GM12878 (cell line): ENCODE measurements at regions not wholly inside any gene's neighbourhood (a gene's known extent, or its start where the extent isn't known, plus 50 kb on each side); places are given as distances from the start of the nearest gene placed in this dataset.

Experiments
- ATAC-seq: fragments of 200-7000 bp; cut with Tn5 transposase; 3 replicates; pipeline ENCODE4 v1.9.1; 2020; ENCODE audit warnings: mild to moderate bottlenecking, moderate library complexity
- BruUV-seq: library from RNA; stranded (reverse); fragments of 400-500 nt; replicated peaks from 2 replicates; lab custom pipeline; 2021; lab: Mats Ljungman, UMichigan
- CTCF ChIA-PET: fragments of 300-600 bp; sonication (Branson Sonifier 250); formaldehyde crosslinking; extraction: SDS; loops from one replicate; lab custom pipeline; 2021; ENCODE audit warnings: inconsistent platforms; lab: Yijun Ruan, JAX
- POLR2A ChIA-PET: fragments of 350-600 bp; formaldehyde crosslinking; extraction: SDS; loops from one replicate; lab custom pipeline; 2021; ENCODE audit warnings: inconsistent platforms; lab: Charles Lee
- RAD21 ChIA-PET: fragments of 300-600 bp; sonication (Branson Sonifier 250); formaldehyde crosslinking; loops from one replicate; lab custom pipeline; 2023; ENCODE audit warnings: antibody characterized with exemption; ENCODE audit not compliant: unreplicated experiment; lab: Charles Lee
- SMC1A ChIA-PET: fragments of 300-600 bp; sonication (Branson Sonifier 250); formaldehyde crosslinking; loops from one replicate; lab custom pipeline; 2023; ENCODE audit not compliant: unreplicated experiment, uncharacterized antibody; lab: Charles Lee
- DNase-seq: peaks from one replicate; pipeline ENCODE4 v3.0.0-alpha.2; 2011; ENCODE audit warnings: low read depth, low spot score
- FAIRE-seq: peaks from 3 replicates; lab custom pipeline; 2011; peaks lifted over from hg19 to GRCh38; lab: Jason Lieb, UNC
- H2AFZ ChIP-seq: 2 replicates; pipeline ENCODE4 v1.6.0; 2011; ENCODE audit warnings: low read depth, low read length, control low read depth; ENCODE audit not compliant: control insufficient read depth
- H3K27ac ChIP-seq: 2 replicates; pipeline ENCODE4 v1.5.1; 2011; ENCODE audit warnings: control low read depth; ENCODE audit not compliant: control insufficient read depth, insufficient read depth
- H3K27me3 ChIP-seq, 2 experiments: replicated peaks in 1 of 2; 2 replicates each; pipeline versions ENCODE4 v1.6.0 to v1.6.1; 2011; ENCODE audit warnings: low read length in 1 of 2; ENCODE audit not compliant: control insufficient read depth in 2 of 2, insufficient read depth in 2 of 2
- H3K36me3 ChIP-seq, 2 experiments: 2 replicates each; pipeline ENCODE4 v1.5.1; 2011; ENCODE audit warnings: low read length in 1 of 2; ENCODE audit not compliant: control insufficient read depth in 2 of 2, insufficient read depth in 2 of 2
- H3K4me1 ChIP-seq: 2 replicates; pipeline ENCODE4 v1.6.1; 2011; ENCODE audit warnings: mild to moderate bottlenecking, low read length, moderate library complexity, mixed read lengths; ENCODE audit not compliant: control insufficient read depth, insufficient read depth
- H3K4me2 ChIP-seq: 2 replicates; pipeline ENCODE4 v1.6.0; 2011; ENCODE audit warnings: control low read depth; ENCODE audit not compliant: control insufficient read depth, insufficient read depth
- H3K4me3 ChIP-seq: fragments of 200-600 bp; sonication (generic); 2 replicates; pipeline ENCODE4 v1.5.1; 2016
- H3K79me2 ChIP-seq: 2 replicates; pipeline ENCODE4 v1.6.0; 2011; ENCODE audit warnings: low read length; ENCODE audit not compliant: control insufficient read depth, insufficient read depth
- H3K9ac ChIP-seq: 2 replicates; pipeline ENCODE4 v1.8.0; 2011; ENCODE audit warnings: low read length, control low read depth, mixed read lengths; ENCODE audit not compliant: control insufficient read depth, insufficient read depth
- H3K9me3 ChIP-seq: replicated peaks from 3 replicates; pipeline ENCODE4 v1.5.1; 2011; ENCODE audit warnings: mild to moderate bottlenecking, low read length; ENCODE audit not compliant: control insufficient read depth, insufficient read depth
- H4K20me1 ChIP-seq: 2 replicates; pipeline ENCODE4 v1.6.0; 2011; ENCODE audit not compliant: control insufficient read depth, insufficient read depth
- BCL11A ChIP-seq: IDR thresholded peaks from 2 replicates; pipeline ENCODE4 v1.6.1; 2011; ENCODE audit warnings: low read depth, low read length
- CHD1 ChIP-seq: IDR thresholded peaks from 2 replicates; pipeline ENCODE4 v1.6.1; 2012; ENCODE audit warnings: low read depth, low read length, improper control_type of control experiment
- CREM ChIP-seq: IDR thresholded peaks from 2 replicates; pipeline ENCODE4 v1.6.1; 2014; ENCODE audit warnings: antibody characterized with exemption, low read depth
- EZH2 ChIP-seq: IDR thresholded peaks from 2 replicates; pipeline ENCODE4 v1.6.1; 2012; ENCODE audit warnings: low read depth, mild to moderate bottlenecking, control low read depth, inconsistent platforms, low read length, borderline replicate concordance; ENCODE audit not compliant: control insufficient read depth
- FOXM1 ChIP-seq: IDR thresholded peaks from 2 replicates; pipeline ENCODE4 v1.6.1; 2012; ENCODE audit warnings: low read depth, mild to moderate bottlenecking, inconsistent platforms, low read length, moderate library complexity
- GABPA ChIP-seq: IDR thresholded peaks from 2 replicates; pipeline ENCODE4 v1.6.1; 2014; ENCODE audit warnings: antibody characterized with exemption, low read depth, mild to moderate bottlenecking, inconsistent platforms
- KAT2A ChIP-seq: conservative IDR thresholded peaks from 2 replicates; pipeline ENCODE4 v1.6.1; 2011; ENCODE audit warnings: low read depth, low read length; ENCODE audit not compliant: control insufficient read depth
- KLF5 ChIP-seq: fragments of 450-650 bp; IDR thresholded peaks from 2 replicates; pipeline ENCODE4 v1.6.1; 2014; ENCODE audit warnings: mild to moderate bottlenecking; ENCODE audit not compliant: partially characterized antibody
- MAX ChIP-seq: IDR thresholded peaks from 2 replicates; pipeline ENCODE4 v1.6.1; 2012; ENCODE audit warnings: low read depth, low read length, improper control_type of control experiment
- MXI1 ChIP-seq: fragments of 150-350 bp; IDR thresholded peaks from 2 replicates; pipeline ENCODE4 v1.6.1; 2011; ENCODE audit warnings: low read depth, mild to moderate bottlenecking, inconsistent platforms, low read length, improper control_type of control experiment
- NFYB ChIP-seq: IDR thresholded peaks from 2 replicates; pipeline ENCODE4 v1.6.1; 2011; ENCODE audit warnings: low read depth, mild to moderate bottlenecking, low read length, improper control_type of control experiment, moderate library complexity; ENCODE audit not compliant: insufficient read depth
- POU2F2 ChIP-seq: IDR thresholded peaks from 3 replicates; pipeline ENCODE4 v1.6.1; 2011; ENCODE audit warnings: low read depth, mild to moderate bottlenecking, low read length, borderline replicate concordance
- RB1 ChIP-seq: fragments of 450-650 bp; formaldehyde crosslinking; IDR thresholded peaks from 2 replicates; pipeline ENCODE4 v1.6.1; 2017; ENCODE audit warnings: mild to moderate bottlenecking, borderline replicate concordance
- RELB ChIP-seq: fragments of 450-650 bp; IDR thresholded peaks from 2 replicates; pipeline ENCODE4 v1.6.1; 2017; ENCODE audit warnings: low read depth, mild to moderate bottlenecking, moderate library complexity
- RUNX3 ChIP-seq: IDR thresholded peaks from 2 replicates; pipeline ENCODE4 v1.6.1; 2012; ENCODE audit warnings: low read length, inconsistent platforms
- ZNF274 ChIP-seq: IDR thresholded peaks from one replicate; pipeline ENCODE4 v1.8.0; 2011; ENCODE audit not compliant: insufficient read length, insufficient read depth
- ZNF384 ChIP-seq: IDR thresholded peaks from 2 replicates; pipeline ENCODE4 v1.6.1; 2012; ENCODE audit warnings: low read depth, mild to moderate bottlenecking, low read length, improper control_type of control experiment, borderline replicate concordance
- ZZZ3 ChIP-seq: IDR thresholded peaks from 2 replicates; pipeline ENCODE4 v1.6.1; 2011; ENCODE audit warnings: low read depth; ENCODE audit not compliant: control insufficient read depth, insufficient read length
- WGBS: methylation state at CpG from one replicate; pipeline ENCODE4 v1.1.6; 2016; ENCODE audit warnings: low lambda C conversion rate; ENCODE audit not compliant: insufficient replicate concordance, insufficient coverage; ENCODE audit errors: missing lambda C conversion rate; 5-methylcytosine and 5-hydroxymethylcytosine counted together
- in situ Hi-C: fragments of 300-500 bp; cut with MboI; formaldehyde crosslinking; loops from 9 replicates; pipeline ENCODE4 v1.14.3; 2018; ENCODE audit warnings: mixed read lengths
- intact Hi-C: fragments of 100-400 bp; cut with micrococcal nuclease; formaldehyde crosslinking; loops from one replicate; pipeline ENCODE4 v1.14.2; 2022; ENCODE audit not compliant: unreplicated experiment

GRCh38 chr15:37395100-37395468 is 294.7 kb upstream of the MEIS2 start:
- in situ Hi-C loops: no loop called here
- Histone ChIP-seq H3K9ac (no peak overlapping the region), H2AFZ (no peak overlapping the region), H3K4me3 (no peak overlapping the region)
- CTCF ChIA-PET: no interaction called here
- RAD21 ChIA-PET: no interaction called here
- TF ChIP-seq ZNF384 (no peak), CHD1 (no peak), EZH2 (no peak), MAX (no peak), ZNF274 (no peak), FOXM1 (no peak), GABPA (no peak), POU2F2 (no peak), RUNX3 (no peak), MXI1 (no peak), KLF5 (no peak), KAT2A (no peak), ZZZ3 (no peak), CREM (no peak), BCL11A (no peak), RELB (no peak), RB1 (no peak), NFYB (no peak)
- TF ChIP-seq, all 136 proteins: peak for 0
- no TSS peak for BruUV-seq
- no peak for ATAC-seq
- H3K27me3 ChIP-seq: no peaks in the 10 kb centered on the region
- no peak overlapping the region for H3K27ac ChIP-seq
- no peaks in the 10 kb centered on the region for H3K4me1 ChIP-seq
- WGBS: 30% methylated on average over 3 of the region's 3 CpGs
- POLR2A ChIA-PET: no interaction called here
- no peaks in the 10 kb centered on the region for H3K79me2 ChIP-seq
- no peaks in the 10 kb centered on the region for H3K36me3 ChIP-seq
- no peak overlapping the region for H3K4me2 ChIP-seq
- no peaks in the 10 kb centered on the region for H4K20me1 ChIP-seq
- no peak for DNase-seq
- SMC1A ChIA-PET: interaction anchor here (0.7 kb wide), 1 partner anchor 172 kb away, joined by 3 read pairs; no protein-coding TSS in a partner anchor
- no peaks in the 10 kb centered on the region for H3K9me3 ChIP-seq
- no peak for FAIRE-seq
- intact Hi-C loops: no loop called here
